H1 (cell line): ENCODE measurements at regions not wholly inside any gene's neighbourhood (a gene's known extent, or its start where the extent isn't known, plus 50 kb on each side); places are given as distances from the start of the nearest gene placed in this dataset.

ENCODE experiments used
- ASH2L ChIP-seq: fragments of 200-600, 300-600 bp; sonication (generic); IDR thresholded peaks from one replicate; pipeline ENCODE4 v1.7.1; 2017; ENCODE audit warnings: low read length
- BRCA1 ChIP-seq: IDR thresholded peaks from 2 replicates; pipeline ENCODE4 v1.6.1; 2012; ENCODE audit warnings: low read depth, low read length, improper control_type of control experiment
- CTBP2 ChIP-seq: IDR thresholded peaks from 2 replicates; pipeline ENCODE4 v1.7.0; 2011; ENCODE audit warnings: borderline replicate concordance, mild to moderate bottlenecking, moderate library complexity, mixed read lengths, low read length; ENCODE audit not compliant: insufficient read depth, insufficient read length
- GABPA ChIP-seq: IDR thresholded peaks from 2 replicates; pipeline ENCODE4 v1.6.1; 2011; ENCODE audit warnings: mild to moderate bottlenecking, low read length, moderate library complexity, borderline replicate concordance; ENCODE audit not compliant: insufficient read depth
- HDAC2 ChIP-seq, 2 experiments: fragments of 300-600 bp in 1 of 2; sonication (generic) in 1 of 2; IDR thresholded peaks; 2 replicates each; pipeline ENCODE4 v1.6.1; 2011 to 2012; ENCODE audit warnings: low read depth in 2 of 2, low read length in 2 of 2, mild to moderate bottlenecking in 2 of 2, moderate library complexity in 2 of 2, borderline replicate concordance in 1 of 2, inconsistent platforms in 1 of 2
- PHF8 ChIP-seq: fragments of 200-600 bp; sonication (generic); conservative IDR thresholded peaks from 2 replicates; pipeline ENCODE4 v1.7.1; 2012; ENCODE audit warnings: low read depth, mild to moderate bottlenecking, inconsistent platforms, low read length, moderate library complexity
- SIX5 ChIP-seq: IDR thresholded peaks from 2 replicates; pipeline ENCODE4 v1.6.1; 2011; ENCODE audit warnings: mild to moderate bottlenecking, low read depth, low read length
- TF ChIP-seq, protein P1 (sequence below): fragments of 300-600 bp; sonication (generic); IDR thresholded peaks from 2 replicates; pipeline ENCODE4 v1.7.1; 2012; ENCODE audit warnings: low read length, moderate library complexity, mild to moderate bottlenecking, inconsistent platforms; ENCODE audit not compliant: insufficient replicate concordance
- TF ChIP-seq, protein P2 (sequence below), 3 experiments: IDR thresholded peaks; 1 replicate in 2 of 3; 2 replicates in 1 of 3; pipeline versions ENCODE4 v1.5.1 to v1.6.1; 2011; ENCODE audit warnings: low read length in 3 of 3, mild to moderate bottlenecking in 3 of 3, inconsistent platforms in 2 of 3, low read depth in 1 of 3, moderate library complexity in 1 of 3; ENCODE audit not compliant: insufficient read depth in 1 of 3; ENCODE audit errors: control extremely low read depth in 1 of 3

DNA sequence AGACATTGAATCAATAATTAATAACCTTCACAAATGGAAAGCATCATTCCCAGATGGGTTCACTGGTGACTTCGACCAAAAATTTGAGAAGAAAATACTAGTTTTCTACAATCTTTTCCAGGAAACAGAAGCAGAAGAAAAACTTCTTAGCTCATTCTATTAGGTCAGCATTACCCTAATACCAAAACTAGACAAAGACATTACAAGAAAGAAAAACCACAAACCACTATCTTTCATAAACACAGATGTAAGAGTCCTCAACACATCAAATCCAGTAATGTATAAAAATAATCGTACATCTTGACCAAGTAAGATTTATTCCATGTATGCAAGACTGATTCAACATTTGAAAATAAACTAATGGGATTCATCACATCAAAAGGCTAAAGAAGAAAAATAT, 64.0 kb upstream of the CDK1 start (continued):
- TF ChIP-seq, protein P1, sequence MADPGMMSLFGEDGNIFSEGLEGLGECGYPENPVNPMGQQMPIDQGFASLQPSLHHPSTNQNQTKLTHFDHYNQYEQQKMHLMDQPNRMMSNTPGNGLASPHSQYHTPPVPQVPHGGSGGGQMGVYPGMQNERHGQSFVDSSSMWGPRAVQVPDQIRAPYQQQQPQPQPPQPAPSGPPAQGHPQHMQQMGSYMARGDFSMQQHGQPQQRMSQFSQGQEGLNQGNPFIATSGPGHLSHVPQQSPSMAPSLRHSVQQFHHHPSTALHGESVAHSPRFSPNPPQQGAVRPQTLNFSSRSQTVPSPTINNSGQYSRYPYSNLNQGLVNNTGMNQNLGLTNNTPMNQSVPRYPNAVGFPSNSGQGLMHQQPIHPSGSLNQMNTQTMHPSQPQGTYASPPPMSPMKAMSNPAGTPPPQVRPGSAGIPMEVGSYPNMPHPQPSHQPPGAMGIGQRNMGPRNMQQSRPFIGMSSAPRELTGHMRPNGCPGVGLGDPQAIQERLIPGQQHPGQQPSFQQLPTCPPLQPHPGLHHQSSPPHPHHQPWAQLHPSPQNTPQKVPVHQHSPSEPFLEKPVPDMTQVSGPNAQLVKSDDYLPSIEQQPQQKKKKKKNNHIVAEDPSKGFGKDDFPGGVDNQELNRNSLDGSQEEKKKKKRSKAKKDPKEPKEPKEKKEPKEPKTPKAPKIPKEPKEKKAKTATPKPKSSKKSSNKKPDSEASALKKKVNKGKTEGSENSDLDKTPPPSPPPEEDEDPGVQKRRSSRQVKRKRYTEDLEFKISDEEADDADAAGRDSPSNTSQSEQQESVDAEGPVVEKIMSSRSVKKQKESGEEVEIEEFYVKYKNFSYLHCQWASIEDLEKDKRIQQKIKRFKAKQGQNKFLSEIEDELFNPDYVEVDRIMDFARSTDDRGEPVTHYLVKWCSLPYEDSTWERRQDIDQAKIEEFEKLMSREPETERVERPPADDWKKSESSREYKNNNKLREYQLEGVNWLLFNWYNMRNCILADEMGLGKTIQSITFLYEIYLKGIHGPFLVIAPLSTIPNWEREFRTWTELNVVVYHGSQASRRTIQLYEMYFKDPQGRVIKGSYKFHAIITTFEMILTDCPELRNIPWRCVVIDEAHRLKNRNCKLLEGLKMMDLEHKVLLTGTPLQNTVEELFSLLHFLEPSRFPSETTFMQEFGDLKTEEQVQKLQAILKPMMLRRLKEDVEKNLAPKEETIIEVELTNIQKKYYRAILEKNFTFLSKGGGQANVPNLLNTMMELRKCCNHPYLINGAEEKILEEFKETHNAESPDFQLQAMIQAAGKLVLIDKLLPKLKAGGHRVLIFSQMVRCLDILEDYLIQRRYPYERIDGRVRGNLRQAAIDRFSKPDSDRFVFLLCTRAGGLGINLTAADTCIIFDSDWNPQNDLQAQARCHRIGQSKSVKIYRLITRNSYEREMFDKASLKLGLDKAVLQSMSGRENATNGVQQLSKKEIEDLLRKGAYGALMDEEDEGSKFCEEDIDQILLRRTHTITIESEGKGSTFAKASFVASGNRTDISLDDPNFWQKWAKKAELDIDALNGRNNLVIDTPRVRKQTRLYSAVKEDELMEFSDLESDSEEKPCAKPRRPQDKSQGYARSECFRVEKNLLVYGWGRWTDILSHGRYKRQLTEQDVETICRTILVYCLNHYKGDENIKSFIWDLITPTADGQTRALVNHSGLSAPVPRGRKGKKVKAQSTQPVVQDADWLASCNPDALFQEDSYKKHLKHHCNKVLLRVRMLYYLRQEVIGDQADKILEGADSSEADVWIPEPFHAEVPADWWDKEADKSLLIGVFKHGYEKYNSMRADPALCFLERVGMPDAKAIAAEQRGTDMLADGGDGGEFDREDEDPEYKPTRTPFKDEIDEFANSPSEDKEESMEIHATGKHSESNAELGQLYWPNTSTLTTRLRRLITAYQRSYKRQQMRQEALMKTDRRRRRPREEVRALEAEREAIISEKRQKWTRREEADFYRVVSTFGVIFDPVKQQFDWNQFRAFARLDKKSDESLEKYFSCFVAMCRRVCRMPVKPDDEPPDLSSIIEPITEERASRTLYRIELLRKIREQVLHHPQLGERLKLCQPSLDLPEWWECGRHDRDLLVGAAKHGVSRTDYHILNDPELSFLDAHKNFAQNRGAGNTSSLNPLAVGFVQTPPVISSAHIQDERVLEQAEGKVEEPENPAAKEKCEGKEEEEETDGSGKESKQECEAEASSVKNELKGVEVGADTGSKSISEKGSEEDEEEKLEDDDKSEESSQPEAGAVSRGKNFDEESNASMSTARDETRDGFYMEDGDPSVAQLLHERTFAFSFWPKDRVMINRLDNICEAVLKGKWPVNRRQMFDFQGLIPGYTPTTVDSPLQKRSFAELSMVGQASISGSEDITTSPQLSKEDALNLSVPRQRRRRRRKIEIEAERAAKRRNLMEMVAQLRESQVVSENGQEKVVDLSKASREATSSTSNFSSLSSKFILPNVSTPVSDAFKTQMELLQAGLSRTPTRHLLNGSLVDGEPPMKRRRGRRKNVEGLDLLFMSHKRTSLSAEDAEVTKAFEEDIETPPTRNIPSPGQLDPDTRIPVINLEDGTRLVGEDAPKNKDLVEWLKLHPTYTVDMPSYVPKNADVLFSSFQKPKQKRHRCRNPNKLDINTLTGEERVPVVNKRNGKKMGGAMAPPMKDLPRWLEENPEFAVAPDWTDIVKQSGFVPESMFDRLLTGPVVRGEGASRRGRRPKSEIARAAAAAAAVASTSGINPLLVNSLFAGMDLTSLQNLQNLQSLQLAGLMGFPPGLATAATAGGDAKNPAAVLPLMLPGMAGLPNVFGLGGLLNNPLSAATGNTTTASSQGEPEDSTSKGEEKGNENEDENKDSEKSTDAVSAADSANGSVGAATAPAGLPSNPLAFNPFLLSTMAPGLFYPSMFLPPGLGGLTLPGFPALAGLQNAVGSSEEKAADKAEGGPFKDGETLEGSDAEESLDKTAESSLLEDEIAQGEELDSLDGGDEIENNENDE: no peak
- TF ChIP-seq, protein P2, sequence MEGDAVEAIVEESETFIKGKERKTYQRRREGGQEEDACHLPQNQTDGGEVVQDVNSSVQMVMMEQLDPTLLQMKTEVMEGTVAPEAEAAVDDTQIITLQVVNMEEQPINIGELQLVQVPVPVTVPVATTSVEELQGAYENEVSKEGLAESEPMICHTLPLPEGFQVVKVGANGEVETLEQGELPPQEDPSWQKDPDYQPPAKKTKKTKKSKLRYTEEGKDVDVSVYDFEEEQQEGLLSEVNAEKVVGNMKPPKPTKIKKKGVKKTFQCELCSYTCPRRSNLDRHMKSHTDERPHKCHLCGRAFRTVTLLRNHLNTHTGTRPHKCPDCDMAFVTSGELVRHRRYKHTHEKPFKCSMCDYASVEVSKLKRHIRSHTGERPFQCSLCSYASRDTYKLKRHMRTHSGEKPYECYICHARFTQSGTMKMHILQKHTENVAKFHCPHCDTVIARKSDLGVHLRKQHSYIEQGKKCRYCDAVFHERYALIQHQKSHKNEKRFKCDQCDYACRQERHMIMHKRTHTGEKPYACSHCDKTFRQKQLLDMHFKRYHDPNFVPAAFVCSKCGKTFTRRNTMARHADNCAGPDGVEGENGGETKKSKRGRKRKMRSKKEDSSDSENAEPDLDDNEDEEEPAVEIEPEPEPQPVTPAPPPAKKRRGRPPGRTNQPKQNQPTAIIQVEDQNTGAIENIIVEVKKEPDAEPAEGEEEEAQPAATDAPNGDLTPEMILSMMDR (IDR thresholded peaks at IDR 0.05; ENCODE audit: control extremely low read depth in 1 of 3, insufficient read depth in 1 of 3, low read depth in 1 of 3, low read length in 3 of 3): no peak
- TF ChIP-seq GABPA (no peak), ASH2L (no peak), SIX5 (no peak), CTBP2 (no peak), PHF8 (no peak), BRCA1 (no peak), HDAC2 (IDR thresholded peaks at IDR 0.05; ENCODE audit: borderline replicate concordance in 1 of 2, low read depth in 2 of 2, low read length in 2 of 2) (no peak)
